ENCODE measurements at regions not wholly inside any gene's neighbourhood (a gene's known extent, or its start where the extent isn't known, plus 50 kb on each side); places are given as distances from the start of the nearest gene placed in this dataset.

DNA sequence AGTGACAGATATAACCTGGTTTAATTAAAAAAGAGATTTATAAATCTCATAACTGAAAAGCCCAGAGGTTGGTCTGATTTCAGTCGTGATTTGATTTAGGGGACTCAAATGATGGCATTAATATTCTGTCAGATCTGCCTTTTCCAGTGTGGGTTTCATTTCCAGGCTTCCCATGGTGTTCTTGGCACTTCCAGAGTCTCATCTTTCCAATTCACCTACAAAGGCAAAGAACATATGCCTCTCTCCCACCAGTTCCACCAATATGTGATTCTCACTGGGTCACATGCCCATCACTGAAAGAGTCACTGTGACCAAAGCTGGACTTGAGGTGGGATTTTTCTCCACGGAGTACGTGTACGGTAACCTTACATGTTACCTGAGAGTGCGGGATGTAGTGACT is 137.4 kb upstream of the IL12B start:
- no peak for TF ChIP-seq POLR2AphosphoS5 (IDR thresholded peaks at IDR 0.05; ENCODE audit: insufficient read depth, low read depth, low read length)
- no peak for TF ChIP-seq CTCF (IDR thresholded peaks at IDR 0.05; ENCODE audit: extremely low read depth in 1 of 2, insufficient read depth in 1 of 2, low read depth in 1 of 2, low read length in 2 of 2)
- no peak for TF ChIP-seq EZH2 (IDR thresholded peaks at IDR 0.05; ENCODE audit: borderline replicate concordance, low read depth, low read length, severe bottlenecking)
- no peak for TF ChIP-seq MAX (IDR thresholded peaks at IDR 0.05; ENCODE audit: insufficient read depth, insufficient read length)
